ENCODE measurements at regions not wholly inside any gene's neighbourhood (a gene's known extent, or its start where the extent isn't known, plus 50 kb on each side); places are given as distances from the start of the nearest gene placed in this dataset.
"Not testable (repeated sequence)": the region's sequence is repeated elsewhere in the genome, so short reads cannot be mapped to it uniquely, and the experiment has no call there.

GRCh38 chr2:40957508-40957907 is 505.6 kb upstream of the SLC8A1 start:
- DNase-seq, result no peak

DNA sequence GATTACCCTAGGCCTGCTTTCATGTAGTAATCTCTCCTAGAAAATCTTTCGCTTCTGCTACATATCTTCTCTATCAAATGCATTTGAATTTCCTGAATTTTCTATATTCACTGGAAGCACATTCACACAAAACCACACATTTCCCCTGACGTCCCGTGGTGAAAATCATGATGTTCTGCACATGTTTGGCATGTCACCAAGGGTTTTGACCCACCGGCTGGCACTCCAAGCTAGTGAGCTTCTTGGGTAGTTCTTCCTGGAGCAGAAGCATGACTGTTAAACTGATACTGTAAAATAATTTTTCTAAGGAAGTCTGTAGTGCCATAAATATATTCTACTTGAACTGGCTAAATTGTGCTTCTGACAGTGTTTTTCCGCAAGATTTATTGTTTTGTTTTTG is 510.1 kb upstream of the SLC8A1 start:
- no peak for DNase-seq

- no peak for DNase-seq
These were observed 512.8 kb upstream of the SLC8A1 start for GRCh38 chr2:40964509-40965250.

- no peak for DNase-seq
These were observed 515.6 kb upstream of the SLC8A1 start for GRCh38 chr2:40967451-40967850.

- DNase-seq, result no peak
These were observed 523.3 kb upstream of the SLC8A1 start for GRCh38 chr2:40975151-40975550.

DNA sequence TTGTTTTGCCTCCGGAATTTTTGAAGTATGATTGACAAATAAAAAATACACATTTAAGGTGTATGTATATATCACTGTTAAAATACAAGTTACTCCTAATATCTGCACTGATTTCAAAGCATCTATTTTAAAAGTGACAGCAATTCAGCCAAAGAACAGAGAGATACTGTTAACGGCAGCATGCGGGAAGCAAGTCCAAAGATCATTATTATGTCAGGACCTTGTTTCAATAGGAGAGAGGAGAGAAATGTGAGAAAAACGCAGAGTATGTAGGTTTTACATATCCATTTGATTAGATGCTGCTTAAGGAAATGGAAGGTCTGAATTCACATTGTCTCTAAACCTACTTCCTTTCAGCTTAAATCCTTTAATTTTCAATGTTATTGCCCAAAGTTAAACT is 545.5 kb upstream of the SLC8A1 start:
- DNase-seq, result no peak

- no peak for DNase-seq
These were observed 548.5 kb upstream of the SLC8A1 start for GRCh38 chr2:41000374-41000773.

DNA sequence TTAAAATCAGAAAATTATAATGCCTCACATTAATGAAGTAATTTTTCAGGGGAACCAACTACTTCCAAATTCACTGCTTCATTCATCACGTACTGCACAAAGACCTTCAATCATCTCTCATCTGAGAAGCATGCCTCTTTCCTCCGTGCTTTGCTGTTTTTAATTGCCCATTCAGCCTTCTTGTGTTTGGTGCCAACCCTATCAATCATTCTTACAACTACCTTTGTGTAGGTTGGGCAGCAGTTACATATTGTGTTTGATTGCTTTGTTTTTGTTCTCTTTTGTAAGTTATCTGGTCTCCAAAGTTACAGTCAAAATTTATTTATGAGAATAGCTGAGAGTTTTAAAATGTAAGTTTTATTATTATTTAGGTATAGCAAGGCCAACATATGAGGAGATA is 549.0 kb upstream of the SLC8A1 start:
- DNase-seq, result no peak

- no peak for DNase-seq
These were observed 552.8 kb upstream of the SLC8A1 start for GRCh38 chr2:41004700-41005099.

DNA sequence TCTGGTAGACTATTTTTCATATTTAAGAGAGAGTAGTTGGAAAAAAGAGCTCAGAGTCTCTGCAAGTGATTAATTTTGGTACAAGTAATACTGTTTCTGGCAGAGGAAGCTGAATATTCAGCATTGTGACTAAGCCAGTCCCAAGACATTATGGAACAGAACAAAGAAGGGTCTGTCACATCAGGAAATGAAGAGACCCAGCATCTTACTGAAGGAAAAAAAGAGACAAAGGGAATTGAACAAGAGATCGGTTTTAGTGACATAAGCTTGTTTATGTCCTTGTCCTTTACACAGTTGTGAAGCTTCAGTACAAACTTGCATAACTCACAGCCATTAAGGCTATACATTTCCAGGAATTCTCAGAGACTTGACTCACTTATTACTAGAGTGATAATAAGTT is 568.5 kb upstream of the SLC8A1 start:
- no peak for DNase-seq

DNA sequence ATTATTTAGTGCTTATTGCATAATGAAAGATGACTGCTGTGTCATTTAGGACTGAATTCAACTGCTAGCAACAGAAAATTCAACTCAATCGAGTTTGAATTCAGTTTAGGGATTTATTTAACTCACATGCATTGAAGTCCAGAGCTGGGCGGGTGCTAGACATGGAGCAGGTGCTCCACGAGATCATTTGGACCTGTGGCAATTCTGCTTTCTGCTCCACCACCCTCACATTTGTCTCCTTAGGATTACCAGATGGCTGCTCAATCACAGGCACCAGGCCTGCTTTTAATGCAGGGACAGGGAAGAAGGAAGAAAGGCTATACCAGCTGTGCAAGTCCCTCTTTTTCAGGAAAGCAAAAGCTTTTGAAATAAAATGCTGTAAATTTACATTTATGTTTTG is 572.9 kb upstream of the SLC8A1 start:
- DNase-seq, result no peak

DNA sequence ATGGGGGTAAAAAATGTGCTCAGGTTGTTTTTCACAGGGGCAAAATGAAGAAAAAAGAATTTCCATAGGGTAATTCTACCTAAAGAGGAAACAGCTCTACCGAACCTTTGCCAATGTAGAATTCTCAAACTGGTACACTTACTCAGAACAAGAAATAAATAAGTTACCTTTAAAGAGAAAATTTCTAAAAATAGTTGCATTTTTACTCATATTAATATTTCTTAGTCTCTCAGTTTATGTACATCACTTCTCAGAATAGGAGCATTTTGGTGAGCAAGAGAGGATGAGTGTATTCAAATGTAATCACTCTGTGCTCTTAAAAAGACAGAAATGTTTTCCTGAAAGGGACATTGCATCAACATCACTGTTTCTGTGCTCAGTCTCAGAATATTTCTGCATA is 574.7 kb upstream of the SLC8A1 start:
- no peak for DNase-seq

DNA sequence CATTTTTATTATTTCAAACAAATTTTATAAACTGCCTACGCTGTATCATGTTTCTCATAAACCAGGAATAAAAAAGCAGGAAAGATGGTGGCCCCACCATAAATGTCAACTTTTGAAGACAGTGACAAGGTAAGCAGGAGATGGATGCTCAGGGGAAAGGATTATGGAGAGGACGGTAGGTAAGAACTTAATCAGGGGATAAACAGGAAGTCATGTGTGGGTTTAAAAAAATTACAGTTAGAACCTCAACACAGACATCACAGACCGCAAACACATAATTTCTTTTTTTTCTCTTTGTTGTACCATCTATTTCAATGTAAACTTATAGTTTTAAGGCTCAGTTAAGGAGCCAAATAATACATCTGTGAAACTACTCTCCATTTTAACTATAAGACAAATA is 575.2 kb upstream of the SLC8A1 start:
- DNase-seq, result no peak

GRCh38 chr2:41031282-41031681 is 579.4 kb upstream of the SLC8A1 start:
- no peak for DNase-seq

DNA sequence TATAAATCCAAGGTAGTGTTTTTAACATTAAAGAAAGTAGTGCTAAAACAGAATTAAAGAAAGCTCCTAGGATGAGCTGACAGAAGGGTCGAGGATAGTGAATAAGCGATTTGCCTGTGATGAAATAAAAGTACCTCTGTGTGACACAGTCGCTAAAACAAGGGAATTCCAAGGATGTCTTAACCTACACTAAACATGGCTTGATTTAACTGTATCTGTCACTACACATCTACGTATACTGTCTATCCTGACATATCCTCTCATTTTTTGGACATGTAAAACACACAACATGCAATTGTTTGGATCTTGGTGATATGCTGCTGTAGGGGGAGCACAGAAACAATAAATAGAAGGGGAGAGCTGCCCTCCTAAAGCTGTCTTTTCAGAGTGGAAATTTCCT is 580.8 kb upstream of the SLC8A1 start:
- DNase-seq, result no peak

DNA sequence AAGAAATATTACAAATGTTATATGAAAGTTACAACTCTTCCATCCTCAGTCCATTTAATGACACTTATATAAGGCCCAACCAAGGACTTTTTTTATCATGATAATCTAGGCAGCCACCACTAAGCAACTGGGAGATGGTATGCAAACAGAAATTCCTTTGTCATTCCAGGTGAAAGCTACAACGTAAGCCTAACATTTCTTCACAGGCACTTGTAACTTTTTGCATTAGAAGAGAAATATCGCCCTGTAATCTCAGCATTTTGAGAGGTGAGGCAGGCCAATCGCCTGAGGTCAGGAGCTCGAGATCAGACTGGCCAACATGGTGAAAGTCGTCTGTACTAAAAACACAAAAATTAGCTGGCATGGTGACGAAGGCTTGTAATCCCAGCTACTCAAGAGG is 581.2 kb upstream of the SLC8A1 start:
- no peak for DNase-seq

DNA sequence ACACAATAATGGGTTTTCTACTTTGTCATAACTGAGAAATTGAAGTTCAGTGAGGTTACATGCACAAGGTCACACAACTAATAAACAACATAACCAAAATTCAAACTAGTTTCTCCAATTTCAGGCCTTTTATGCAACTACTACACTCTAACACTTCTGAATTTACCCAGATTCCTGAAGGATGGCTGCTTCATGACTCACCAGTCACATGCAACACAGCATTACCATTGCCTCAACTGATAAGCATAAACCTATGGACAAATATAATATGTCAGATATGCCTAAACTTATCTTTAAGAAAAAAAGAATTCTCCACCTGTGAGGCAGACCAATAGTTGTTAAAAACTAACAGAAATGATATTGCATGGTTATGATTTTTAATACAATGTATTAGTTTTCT is 586.5 kb upstream of the SLC8A1 start:
- no peak for DNase-seq

GRCh38 chr2:41039750-41040149 is 587.9 kb upstream of the SLC8A1 start:
- DNase-seq, result not testable (repeated sequence)

DNA sequence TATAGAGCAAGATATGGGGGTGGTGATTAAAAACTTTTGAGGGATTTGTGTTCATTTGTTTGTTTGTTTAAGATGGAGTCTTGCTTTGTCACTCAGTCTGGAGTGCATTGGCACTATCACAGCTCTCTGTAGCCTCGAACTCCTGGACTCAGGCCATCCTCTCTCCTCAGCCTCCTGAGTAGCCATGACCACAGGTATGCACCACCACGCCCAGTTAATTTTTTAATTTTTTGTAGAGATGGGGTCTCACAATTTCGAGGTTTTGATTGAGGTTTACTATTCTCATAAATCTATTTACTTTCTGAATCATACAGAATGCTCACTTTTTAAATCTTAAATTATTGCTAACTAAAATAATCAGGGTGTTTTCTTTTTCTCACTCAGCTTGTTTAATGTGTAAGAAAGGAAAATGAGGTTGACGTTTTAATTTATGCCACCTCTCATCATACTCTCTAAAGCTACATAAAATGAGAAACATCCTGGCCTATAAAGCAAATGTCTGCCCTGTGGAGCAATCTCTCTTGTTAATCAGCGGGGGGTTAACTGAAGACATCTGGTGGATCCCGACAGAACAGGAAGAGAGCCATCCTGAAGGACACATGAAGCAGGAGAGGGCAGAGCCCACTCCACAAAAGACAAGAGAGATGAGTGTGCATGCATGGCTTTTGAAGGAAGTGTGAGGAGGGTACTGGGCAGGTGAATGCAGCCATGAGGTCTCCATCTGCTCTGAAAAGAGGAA is 589.1 kb upstream of the SLC8A1 start:
- DNase-seq, result no peak

GRCh38 chr2:41042343-41042742 is 590.5 kb upstream of the SLC8A1 start:
- no peak for DNase-seq

- no peak for DNase-seq
These were observed 609.5 kb upstream of the SLC8A1 start for GRCh38 chr2:41061356-41061755.

DNA sequence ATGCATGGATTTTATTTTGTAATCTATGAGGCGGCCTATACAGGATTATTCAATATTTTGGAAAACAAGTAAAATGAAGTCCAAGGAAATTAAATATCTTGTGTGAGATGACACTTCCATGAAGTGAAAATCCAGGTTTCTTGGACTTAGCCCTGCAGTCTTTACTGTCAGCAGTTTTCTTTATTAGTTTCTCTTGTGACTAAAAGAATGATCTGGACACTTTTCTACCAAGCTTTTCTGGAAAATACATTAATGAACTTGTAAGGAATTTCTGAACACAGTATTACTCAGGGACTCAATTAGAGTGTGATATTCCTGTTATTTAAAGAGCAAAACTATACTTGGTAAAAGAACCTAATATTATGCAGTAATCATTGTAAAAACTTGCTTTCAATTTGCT is 610.4 kb upstream of the SLC8A1 start:
- DNase-seq, result no peak

DNA sequence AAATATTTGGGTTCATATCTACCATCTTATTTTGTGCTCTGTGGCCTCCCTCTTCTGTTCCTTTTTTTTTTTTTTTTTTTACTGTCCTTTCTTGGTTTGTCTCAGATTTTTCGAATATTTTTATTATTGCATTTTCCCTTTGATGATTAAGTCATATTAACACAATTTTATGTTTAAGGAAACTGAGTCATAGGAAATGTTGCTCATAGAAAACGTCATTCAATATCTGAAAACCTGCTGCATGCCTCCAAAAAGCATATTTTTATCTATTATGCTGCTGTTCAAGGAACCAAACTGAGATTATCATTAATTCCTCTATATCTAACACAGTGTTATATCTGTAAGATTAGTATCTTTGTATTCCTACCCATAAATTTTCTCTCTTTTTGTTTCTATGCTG is 614.3 kb upstream of the SLC8A1 start:
- no peak for DNase-seq

DNA sequence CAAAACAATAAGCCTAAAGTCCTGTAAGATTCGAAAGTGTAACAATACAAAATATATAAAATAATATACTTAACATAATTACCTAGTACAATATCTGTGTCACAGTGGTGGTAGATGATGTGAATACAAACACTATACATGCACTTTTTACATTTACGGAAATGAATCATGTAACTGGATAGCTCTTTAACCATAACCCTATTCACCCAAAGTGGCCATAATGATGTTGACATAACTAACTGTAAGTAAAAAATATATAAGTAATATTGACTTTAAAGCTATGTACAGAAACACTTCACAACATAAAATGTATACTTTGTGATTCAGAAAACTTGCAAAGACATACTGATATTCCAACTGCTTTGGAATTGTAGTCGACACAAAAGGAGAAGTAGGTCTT is 616.9 kb upstream of the SLC8A1 start:
- no peak for DNase-seq

DNA sequence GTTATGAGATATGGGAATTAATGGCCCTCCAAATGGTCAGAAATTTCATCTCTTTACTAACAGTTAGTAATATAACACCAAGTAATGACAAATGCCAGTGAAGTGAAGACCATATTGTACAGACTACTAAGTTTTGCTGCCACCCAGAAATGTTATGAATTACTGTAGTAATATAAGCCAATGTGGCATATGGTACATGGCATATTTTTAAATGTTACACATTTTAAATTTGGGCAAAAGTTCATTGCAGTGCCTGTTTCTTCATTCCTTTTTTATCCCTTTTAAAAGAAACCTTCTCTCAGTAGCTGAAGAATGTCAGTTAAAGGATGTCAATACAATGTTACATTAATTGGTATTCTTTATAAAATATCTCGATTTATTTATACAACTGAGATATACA is 626.5 kb upstream of the SLC8A1 start:
- DNase-seq, result no peak

Data from activated effector memory CD4-positive, alpha-beta T cell treated with Interleukin-2 at 50 U/mL for 16 hours (primary cell).